AG04450 (cell line): ENCODE measurements at regions not wholly inside any gene's neighbourhood (a gene's known extent, or its start where the extent isn't known, plus 50 kb on each side); places are given as distances from the start of the nearest gene placed in this dataset.

Experiments used
- CTCF ChIA-PET: fragments of 300-600, 350-600 bp; formaldehyde crosslinking; extraction: SDS; loops from one replicate; lab custom pipeline; 2022; ENCODE audit warnings: antibody characterized with exemption, inconsistent platforms; lab: Charles Lee
- POLR2A ChIA-PET: fragments of 350-600 bp; formaldehyde crosslinking; extraction: SDS; loops from one replicate; lab custom pipeline; 2021; ENCODE audit warnings: antibody characterized with exemption, inconsistent platforms; lab: Yijun Ruan, JAX
- DNase-seq: peaks from one replicate; pipeline ENCODE4 v3.0.0-alpha.2; 2011; ENCODE audit warnings: low read depth, low spot score
- H3K27ac ChIP-seq: one replicate; pipeline ENCODE4 v1.5.1; 2012; ENCODE audit warnings: low read depth, low read length, control low read depth
- H3K27me3 ChIP-seq: one replicate; pipeline ENCODE4 v1.6.0; 2012; ENCODE audit warnings: low read length; ENCODE audit not compliant: control insufficient read depth, insufficient read depth
- H3K4me3 ChIP-seq: 2 replicates; pipeline ENCODE4 v1.5.1; 2011; ENCODE audit warnings: mild to moderate bottlenecking, low read depth, low read length, control low read depth
- H3K9me3 ChIP-seq: 2 replicates; pipeline ENCODE4 v1.5.1; 2012; ENCODE audit warnings: low read length; ENCODE audit not compliant: control insufficient read depth, insufficient read depth
- TF ChIP-seq, protein P1 (sequence below): IDR thresholded peaks from 2 replicates; pipeline ENCODE4 v1.5.1; 2011; ENCODE audit warnings: low read depth, low read length, control low read depth, inconsistent platforms

DNA sequence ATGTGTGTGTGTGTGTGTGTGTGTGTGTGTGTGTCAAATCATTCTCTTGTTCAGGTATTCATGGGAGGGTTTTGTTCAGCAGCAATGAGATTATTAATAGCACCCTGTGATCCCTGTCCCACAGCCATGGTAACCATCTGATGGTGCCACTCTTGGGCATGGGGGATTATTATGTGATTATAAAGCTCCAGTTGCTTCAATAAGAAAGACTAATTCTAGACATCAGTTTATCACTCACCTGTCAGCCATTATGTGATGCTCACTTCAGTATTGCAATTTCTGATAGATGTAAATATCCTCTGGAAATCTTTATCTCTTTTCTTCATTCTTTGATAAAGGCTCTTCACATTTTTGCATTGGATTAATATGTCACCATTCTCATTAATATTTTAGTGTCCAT is 145.9 kb upstream of the POU1F1 start:
- H3K4me3 ChIP-seq = no peak overlapping the region
- ChIA-PET POLR2A (no interaction called here), CTCF (no interaction called here)
- DNase-seq = no peak
- H3K9me3 ChIP-seq = no peaks in the 10 kb centered on the region
- no peak overlapping the region for H3K27ac ChIP-seq
- TF ChIP-seq, protein P1, sequence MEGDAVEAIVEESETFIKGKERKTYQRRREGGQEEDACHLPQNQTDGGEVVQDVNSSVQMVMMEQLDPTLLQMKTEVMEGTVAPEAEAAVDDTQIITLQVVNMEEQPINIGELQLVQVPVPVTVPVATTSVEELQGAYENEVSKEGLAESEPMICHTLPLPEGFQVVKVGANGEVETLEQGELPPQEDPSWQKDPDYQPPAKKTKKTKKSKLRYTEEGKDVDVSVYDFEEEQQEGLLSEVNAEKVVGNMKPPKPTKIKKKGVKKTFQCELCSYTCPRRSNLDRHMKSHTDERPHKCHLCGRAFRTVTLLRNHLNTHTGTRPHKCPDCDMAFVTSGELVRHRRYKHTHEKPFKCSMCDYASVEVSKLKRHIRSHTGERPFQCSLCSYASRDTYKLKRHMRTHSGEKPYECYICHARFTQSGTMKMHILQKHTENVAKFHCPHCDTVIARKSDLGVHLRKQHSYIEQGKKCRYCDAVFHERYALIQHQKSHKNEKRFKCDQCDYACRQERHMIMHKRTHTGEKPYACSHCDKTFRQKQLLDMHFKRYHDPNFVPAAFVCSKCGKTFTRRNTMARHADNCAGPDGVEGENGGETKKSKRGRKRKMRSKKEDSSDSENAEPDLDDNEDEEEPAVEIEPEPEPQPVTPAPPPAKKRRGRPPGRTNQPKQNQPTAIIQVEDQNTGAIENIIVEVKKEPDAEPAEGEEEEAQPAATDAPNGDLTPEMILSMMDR = no peak
- H3K27me3 ChIP-seq = no peaks in the 10 kb centered on the region

DNA sequence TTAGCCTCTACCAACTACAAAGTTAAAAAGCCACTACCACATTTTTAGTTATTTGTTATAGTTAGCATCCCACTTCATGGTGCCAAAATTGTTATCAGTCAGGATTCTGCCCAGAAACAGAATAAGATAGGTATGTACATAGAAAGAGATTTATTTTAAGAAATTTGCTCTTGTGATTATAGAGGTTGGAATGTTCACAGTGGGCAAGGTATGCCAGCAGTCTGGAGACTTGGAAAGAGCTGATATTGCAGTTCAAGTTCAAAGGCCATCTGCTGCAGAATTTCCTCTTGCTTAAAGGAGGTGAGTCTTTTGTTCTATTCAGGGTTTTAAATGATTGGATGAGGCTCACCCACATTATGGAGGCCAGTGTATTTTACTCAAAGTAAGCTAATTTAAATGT is 143.8 kb upstream of the POU1F1 start:
- TF ChIP-seq, protein P1 = no peak
- no peak for DNase-seq
- Histone ChIP-seq H3K4me3 (no peak overlapping the region), H3K9me3 (no peaks in the 10 kb centered on the region), H3K27me3 (no peaks in the 10 kb centered on the region), H3K27ac (no peak overlapping the region)
- ChIA-PET POLR2A (no interaction called here), CTCF (no interaction called here)

DNA sequence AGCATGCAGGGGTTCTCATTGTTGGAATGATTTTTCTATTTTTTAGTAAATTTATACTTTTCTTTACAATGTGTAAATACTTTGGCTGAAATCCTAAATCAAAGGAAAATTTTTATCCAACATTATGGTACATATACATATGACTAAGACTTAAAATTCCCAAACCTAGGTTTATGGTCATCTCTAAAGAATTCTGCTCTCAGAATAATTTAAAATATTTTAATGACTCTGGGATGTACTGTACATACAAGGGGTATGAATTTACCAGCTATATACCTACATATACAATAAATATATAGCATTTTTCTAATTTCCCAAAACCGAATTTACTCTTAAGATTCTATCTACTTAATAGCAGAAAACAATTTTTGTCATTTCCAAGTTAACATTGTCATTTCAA is 137.9 kb upstream of the POU1F1 start:
- H3K27ac ChIP-seq = no peak overlapping the region
- no peak for DNase-seq
- CTCF ChIA-PET = no interaction called here
- no peaks in the 10 kb centered on the region for H3K9me3 ChIP-seq
- no peak overlapping the region for H3K4me3 ChIP-seq
- POLR2A ChIA-PET = no interaction called here
- TF ChIP-seq, protein P1 = no peak
- no peaks in the 10 kb centered on the region for H3K27me3 ChIP-seq

DNA sequence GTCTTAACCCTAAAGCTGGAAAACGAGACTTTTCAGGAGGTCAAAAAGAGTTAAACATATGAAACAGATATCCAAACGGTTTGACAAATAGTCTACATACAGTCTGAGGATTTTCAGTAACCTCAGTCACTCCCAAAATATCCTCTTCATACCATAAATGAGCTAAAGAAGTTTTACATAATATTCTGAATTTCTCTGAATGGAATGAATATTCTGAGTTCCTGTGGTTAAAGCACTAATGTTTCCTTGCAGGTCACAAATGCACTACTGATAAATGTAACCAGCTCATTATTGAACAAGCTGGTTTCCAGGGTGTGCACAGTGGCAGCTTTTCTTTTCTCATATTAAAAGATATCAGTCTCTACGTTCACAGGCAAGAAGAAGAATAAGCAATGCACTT is 137.4 kb upstream of the POU1F1 start:
- Histone ChIP-seq H3K27ac (no peak overlapping the region), H3K27me3 (no peaks in the 10 kb centered on the region), H3K4me3 (no peak overlapping the region), H3K9me3 (no peaks in the 10 kb centered on the region)
- ChIA-PET CTCF (no interaction called here), POLR2A (no interaction called here)
- TF ChIP-seq, protein P1 = no peak
- no peak for DNase-seq

DNA sequence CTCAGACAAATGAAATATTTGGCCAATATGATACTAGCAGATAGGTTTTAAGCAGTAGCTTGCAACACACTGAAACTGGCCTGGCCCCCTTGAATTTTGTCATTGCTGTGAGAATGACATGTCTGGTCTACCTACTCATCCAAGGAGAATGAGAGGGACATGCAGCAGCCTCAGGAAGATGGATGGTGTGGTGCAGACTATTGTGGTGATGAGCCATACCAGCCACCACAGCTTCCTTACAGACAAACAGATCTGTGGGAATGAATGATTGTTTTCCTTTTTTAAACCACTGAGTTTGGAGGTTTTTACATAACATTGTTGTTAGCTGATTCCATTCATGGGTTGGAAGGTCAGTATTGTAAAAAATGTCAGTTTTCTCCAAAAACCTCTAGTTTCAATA is 133.7 kb upstream of the POU1F1 start:
- POLR2A ChIA-PET = no interaction called here
- Histone ChIP-seq H3K27ac (no peak overlapping the region), H3K9me3 (no peaks in the 10 kb centered on the region), H3K27me3 (no peaks in the 10 kb centered on the region), H3K4me3 (no peak overlapping the region)
- TF ChIP-seq, protein P1 = no peak
- DNase-seq = no peak
- CTCF ChIA-PET = no interaction called here
